ENCODE measurements at regions not wholly inside any gene's neighbourhood (a gene's known extent, or its start where the extent isn't known, plus 50 kb on each side); places are given as distances from the start of the nearest gene placed in this dataset.

DNA sequence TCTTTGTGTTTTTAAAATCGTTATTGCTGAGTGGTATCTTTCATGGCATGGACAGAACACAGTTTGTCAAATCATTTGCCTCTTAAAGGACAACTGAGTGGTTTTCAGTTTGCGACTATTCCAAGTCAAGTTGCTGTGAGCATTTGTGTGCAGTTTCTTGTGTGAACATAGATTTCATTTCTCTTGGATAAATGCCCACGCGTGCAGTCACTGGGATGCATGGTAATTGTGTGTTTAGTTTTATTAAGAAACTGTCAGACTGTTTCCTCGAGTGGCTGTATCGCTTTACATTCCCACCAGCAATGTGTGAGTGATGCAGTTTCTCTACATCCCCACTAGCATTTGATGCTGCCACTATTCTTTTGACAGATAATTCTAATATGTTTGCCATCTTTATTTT lies 154.0 kb upstream of the ARL4C start:
- no peaks in the 10 kb centered on the region for H3K4me1 ChIP-seq
- H3K36me3 ChIP-seq, result no peaks in the 10 kb centered on the region
- H3K9me3 ChIP-seq, result no peaks in the 10 kb centered on the region
- TF ChIP-seq CTCF (IDR thresholded peaks at IDR 0.05), result no peak
- no peak for TF ChIP-seq POLR2A (IDR thresholded peaks at IDR 0.05)
- no peak for TF ChIP-seq POLR2AphosphoS5 (IDR thresholded peaks at IDR 0.05; ENCODE audit: insufficient read depth in 1 of 2, low read depth in 1 of 2)
- no peak for DNase-seq (ENCODE audit: extremely low spot score in 2 of 2)
- no peak overlapping the region for H3K4me3 ChIP-seq
- H3K27ac ChIP-seq, result no peak overlapping the region
- H3K27me3 ChIP-seq, result no peaks in the 10 kb centered on the region
- intact Hi-C loops (cut with DNase I), result no loop called here

DNA sequence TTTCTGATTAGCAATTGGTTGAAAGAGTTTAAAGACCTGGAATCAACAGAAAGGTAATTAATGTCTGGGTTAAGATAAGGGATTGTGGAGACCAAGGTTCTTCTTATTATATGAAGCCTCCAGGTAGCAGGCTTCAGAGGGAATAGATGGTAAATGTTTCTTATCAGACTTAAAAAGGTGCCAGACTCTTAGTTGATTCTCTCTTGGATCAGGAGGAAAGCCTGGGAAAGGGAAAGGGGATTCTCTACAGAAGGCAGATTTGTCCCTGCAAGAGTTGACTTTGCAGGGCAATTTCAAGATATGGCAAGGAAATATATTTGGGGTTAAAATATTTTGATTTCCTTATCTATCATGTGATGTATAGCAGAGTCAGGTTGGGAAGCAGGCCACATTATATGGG lies 153.1 kb upstream of the ARL4C start:
- no peak overlapping the region for H3K4me3 ChIP-seq
- H3K27me3 ChIP-seq, result no peaks in the 10 kb centered on the region
- no peaks in the 10 kb centered on the region for H3K4me1 ChIP-seq
- intact Hi-C loops (cut with DNase I), result no loop called here
- no peak for DNase-seq (ENCODE audit: extremely low spot score in 2 of 2)
- no peak overlapping the region for H3K27ac ChIP-seq
- H3K36me3 ChIP-seq, result no peaks in the 10 kb centered on the region
- no peaks in the 10 kb centered on the region for H3K9me3 ChIP-seq
- TF ChIP-seq POLR2AphosphoS5 (IDR thresholded peaks at IDR 0.05; ENCODE audit: insufficient read depth in 1 of 2, low read depth in 1 of 2), result no peak

DNA sequence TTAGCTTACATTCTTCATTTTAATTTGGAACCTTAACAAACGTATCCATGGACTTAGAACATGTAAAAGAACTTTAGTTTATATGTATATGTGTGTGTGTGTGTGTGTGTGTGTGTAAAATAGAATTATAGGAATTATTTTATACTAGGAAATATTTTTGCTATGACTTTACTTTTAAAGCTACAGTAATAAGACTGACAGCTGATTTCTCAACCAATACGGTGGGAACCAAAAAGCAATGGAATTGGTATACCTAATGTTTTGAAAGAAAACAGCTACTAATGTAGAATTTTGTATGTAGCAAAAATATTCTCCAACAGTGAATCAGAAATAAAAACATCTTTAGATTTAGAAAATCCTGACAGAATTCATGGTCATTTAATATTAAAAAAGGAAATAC lies 146.5 kb upstream of the ARL4C start:
- no peak for DNase-seq (ENCODE audit: extremely low spot score in 2 of 2)
- Histone ChIP-seq H3K27ac (no peak overlapping the region), H3K36me3 (no peaks in the 10 kb centered on the region), H3K4me3 (no peak overlapping the region), H3K27me3 (no peaks in the 10 kb centered on the region), H3K9me3 (no peaks in the 10 kb centered on the region), H3K4me1 (no peaks in the 10 kb centered on the region)
- TF ChIP-seq POLR2AphosphoS5 (IDR thresholded peaks at IDR 0.05; ENCODE audit: insufficient read depth in 1 of 2, low read depth in 1 of 2), result no peak
- intact Hi-C loops (cut with DNase I), result no loop called here

- no peak for DNase-seq (ENCODE audit: extremely low spot score in 2 of 2)
- H3K27me3 ChIP-seq, result no peaks in the 10 kb centered on the region
- H3K36me3 ChIP-seq, result no peaks in the 10 kb centered on the region
- no peak overlapping the region for H3K4me3 ChIP-seq
- TF ChIP-seq POLR2A (IDR thresholded peaks at IDR 0.05) (no peak), CTCF (IDR thresholded peaks at IDR 0.05) (no peak), POLR2AphosphoS5 (IDR thresholded peaks at IDR 0.05; ENCODE audit: insufficient read depth in 1 of 2, low read depth in 1 of 2) (no peak)
- no peaks in the 10 kb centered on the region for H3K4me1 ChIP-seq
- no peak overlapping the region for H3K27ac ChIP-seq
- intact Hi-C loops (cut with DNase I), result no loop called here
- no peaks in the 10 kb centered on the region for H3K9me3 ChIP-seq
These were observed 144.2 kb upstream of the ARL4C start for GRCh38 chr2:234641086-234641485.

DNA sequence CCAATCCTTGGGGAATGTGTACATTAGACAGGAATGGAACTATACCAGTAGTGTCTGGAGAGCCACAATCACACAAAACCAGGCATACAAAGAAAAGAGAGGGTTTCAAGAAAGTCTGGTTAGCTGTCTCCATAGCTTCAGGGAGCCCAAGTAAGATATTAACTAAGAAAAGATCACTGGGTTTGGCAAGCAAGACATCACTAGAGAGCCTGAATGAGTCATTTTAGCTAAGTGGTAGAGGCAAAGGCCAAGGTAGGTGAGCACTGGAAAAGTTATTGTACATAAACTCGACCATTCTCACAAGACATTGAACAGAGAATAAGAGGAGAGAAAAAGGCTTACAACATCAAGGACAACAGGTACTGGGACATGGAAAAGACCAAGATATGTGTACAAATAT lies 143.8 kb upstream of the ARL4C start:
- no peaks in the 10 kb centered on the region for H3K36me3 ChIP-seq
- TF ChIP-seq CTCF (IDR thresholded peaks at IDR 0.05) (no peak), POLR2AphosphoS5 (IDR thresholded peaks at IDR 0.05; ENCODE audit: insufficient read depth in 1 of 2, low read depth in 1 of 2) (no peak), POLR2A (IDR thresholded peaks at IDR 0.05) (no peak)
- no peak overlapping the region for H3K27ac ChIP-seq
- no peak overlapping the region for H3K4me3 ChIP-seq
- no peaks in the 10 kb centered on the region for H3K27me3 ChIP-seq
- H3K9me3 ChIP-seq, result no peaks in the 10 kb centered on the region
- DNase-seq (ENCODE audit: extremely low spot score in 2 of 2), result no peak
- intact Hi-C loops (cut with DNase I), result no loop called here
- no peaks in the 10 kb centered on the region for H3K4me1 ChIP-seq

- H3K4me3 ChIP-seq, result no peak overlapping the region
- no peaks in the 10 kb centered on the region for H3K4me1 ChIP-seq
- TF ChIP-seq CTCF (IDR thresholded peaks at IDR 0.05), result no peak
- no peak for TF ChIP-seq POLR2A (IDR thresholded peaks at IDR 0.05)
- no peak for TF ChIP-seq POLR2AphosphoS5 (IDR thresholded peaks at IDR 0.05; ENCODE audit: insufficient read depth in 1 of 2, low read depth in 1 of 2)
- DNase-seq (ENCODE audit: extremely low spot score in 2 of 2), result no peak
- no peaks in the 10 kb centered on the region for H3K36me3 ChIP-seq
- H3K27me3 ChIP-seq, result no peaks in the 10 kb centered on the region
- intact Hi-C loops (cut with DNase I), result no loop called here
- H3K27ac ChIP-seq, result no peak overlapping the region
- H3K9me3 ChIP-seq, result no peaks in the 10 kb centered on the region
These were observed 142.1 kb upstream of the ARL4C start for GRCh38 chr2:234638966-234639365.

Data from vagina (tissue), 2 donors.